Small intestine (tissue), 7 donors: ENCODE measurements at regions not wholly inside any gene's neighbourhood (a gene's known extent, or its start where the extent isn't known, plus 50 kb on each side); places are given as distances from the start of the nearest gene placed in this dataset.

Experiments used
- DNase-seq, 2 donors: peaks; one replicate each; pipeline versions ENCODE4 v3.0.0 to v3.0.0-alpha.2; 2013
- FAIRE-seq: peaks from 2 replicates; lab custom pipeline; 2012; peaks lifted over from hg19 to GRCh38; lab: Jason Lieb, UNC
- H3K27ac ChIP-seq, 3 donors: one replicate each; pipeline ENCODE4 v1.5.1; 2013; ENCODE audit warnings: low read length in 2 of 3, mild to moderate bottlenecking in 2 of 3, control low read depth in 1 of 3, inconsistent platforms in 1 of 3, low read depth in 1 of 3, moderate library complexity in 1 of 3
- H3K27me3 ChIP-seq, 3 donors: one replicate each; pipeline ENCODE4 v1.6.1; 2013; ENCODE audit warnings: low read length in 3 of 3, inconsistent platforms in 1 of 3; ENCODE audit not compliant: control insufficient read depth in 3 of 3, insufficient read depth in 3 of 3
- H3K36me3 ChIP-seq, 3 donors: one replicate each; pipeline ENCODE4 v1.6.1; 2013; ENCODE audit warnings: low read length in 3 of 3, inconsistent platforms in 1 of 3, low read depth in 1 of 3, mild to moderate bottlenecking in 1 of 3, moderate library complexity in 1 of 3; ENCODE audit not compliant: control insufficient read depth in 3 of 3, insufficient read depth in 2 of 3
- H3K4me1 ChIP-seq, 3 donors: one replicate each; pipeline ENCODE4 v1.6.1; 2013; ENCODE audit warnings: low read length in 2 of 3, inconsistent platforms in 1 of 3, low read depth in 1 of 3, mild to moderate bottlenecking in 1 of 3, moderate library complexity in 1 of 3; ENCODE audit not compliant: control insufficient read depth in 3 of 3, insufficient read depth in 2 of 3
- H3K4me3 ChIP-seq, 3 donors: one replicate each; pipeline ENCODE4 v1.5.1; 2013; ENCODE audit warnings: low read length in 3 of 3, control low read depth in 1 of 3, inconsistent platforms in 1 of 3, low read depth in 1 of 3, mild to moderate bottlenecking in 1 of 3, moderate library complexity in 1 of 3
- H3K9me3 ChIP-seq, 2 donors: one replicate each; pipeline ENCODE4 v1.6.1; 2013; ENCODE audit warnings: low read depth in 1 of 2, low read length in 1 of 2; ENCODE audit not compliant: control insufficient read depth in 2 of 2, insufficient read depth in 1 of 2
- WGBS, 3 donors: extraction: QIAGEN DNeasy Blood & Tissue Kit; methylation state at CpG; one replicate each; pipeline ENCODE4 v1.1.7; 2013; 5-methylcytosine and 5-hydroxymethylcytosine counted together
- donor health status: healthy with polysubstance abuse.
- donor health status: control.
- donor health status: control.
- donor health status: Bipolar disorder and iron deficiency.
- donor health status: healthy.

GRCh38 chr2:221216636-221217035, 355.5 kb downstream of the EPHA4 start:
- DNase-seq (no peak), FAIRE-seq (no peak)
- H3K4me3 ChIP-seq, result no peak overlapping the region
- H3K36me3 ChIP-seq, result no peaks in the 10 kb centered on the region
- WGBS, 3 donors, result 48 to 56% (median 49%) methylated on average over 3 of the region's 3 CpGs
- H3K9me3 ChIP-seq, result no peaks in the 10 kb centered on the region
- H3K27ac ChIP-seq, result no peak overlapping the region
- H3K4me1 ChIP-seq, result no peaks in the 10 kb centered on the region
- H3K27me3 ChIP-seq, result no peaks in the 10 kb centered on the region

- H3K4me3 ChIP-seq, result no peak overlapping the region
- H3K36me3 ChIP-seq, result no peaks in the 10 kb centered on the region
- FAIRE-seq (no peak), DNase-seq (no peak)
- no peak overlapping the region for H3K27ac ChIP-seq
- no peaks in the 10 kb centered on the region for H3K27me3 ChIP-seq
- H3K9me3 ChIP-seq, result no peaks in the 10 kb centered on the region
- no peaks in the 10 kb centered on the region for H3K4me1 ChIP-seq
- 75 to 88% (median 87%) methylated on average over 2 of the region's 2 CpGs for WGBS, 3 donors
Measured at GRCh38 chr2:221225752-221226151, 346.4 kb downstream of the EPHA4 start.

GRCh38 chr2:221228214-221228769, 343.8 kb downstream of the EPHA4 start:
- H3K9me3 ChIP-seq, result no peaks in the 10 kb centered on the region
- FAIRE-seq, result no peak
- no peak overlapping the region for H3K4me3 ChIP-seq
- H3K4me1 ChIP-seq, result no peaks in the 10 kb centered on the region
- H3K27ac ChIP-seq, result no peak overlapping the region
- H3K36me3 ChIP-seq, result no peaks in the 10 kb centered on the region
- 67 to 81% (median 79%) methylated on average over 3 of the region's 3 CpGs for WGBS, 3 donors
- DNase-seq, result no peak
- H3K27me3 ChIP-seq, result no peaks in the 10 kb centered on the region

GRCh38 chr2:221229099-221229498, 343.0 kb downstream of the EPHA4 start:
- H3K27me3 ChIP-seq, result no peaks in the 10 kb centered on the region
- no peaks in the 10 kb centered on the region for H3K9me3 ChIP-seq
- FAIRE-seq (no peak), DNase-seq (no peak)
- no peaks in the 10 kb centered on the region for H3K4me1 ChIP-seq
- H3K4me3 ChIP-seq, result no peak overlapping the region
- H3K36me3 ChIP-seq, result no peaks in the 10 kb centered on the region
- H3K27ac ChIP-seq, result no peak overlapping the region

- FAIRE-seq (no peak), DNase-seq (no peak)
- WGBS, 3 donors, result 75 to 83% (median 81%) methylated on average over 3 of the region's 3 CpGs
- no peaks in the 10 kb centered on the region for H3K27me3 ChIP-seq
- no peak overlapping the region for H3K27ac ChIP-seq
- no peaks in the 10 kb centered on the region for H3K36me3 ChIP-seq
- H3K4me3 ChIP-seq, result no peak overlapping the region
- no peaks in the 10 kb centered on the region for H3K9me3 ChIP-seq
- no peaks in the 10 kb centered on the region for H3K4me1 ChIP-seq
Measured at GRCh38 chr2:221231511-221231910, 340.6 kb downstream of the EPHA4 start.

GRCh38 chr2:221235941-221236340, 336.2 kb downstream of the EPHA4 start:
- no peaks in the 10 kb centered on the region for H3K9me3 ChIP-seq
- no peak overlapping the region for H3K4me3 ChIP-seq
- H3K4me1 ChIP-seq, result no peaks in the 10 kb centered on the region
- no peak for DNase-seq
- 68 to 78% (median 76%) methylated on average over 2 of the region's 2 CpGs for whole genome bisulfite sequencing, 3 donors
- H3K27me3 ChIP-seq, result no peaks in the 10 kb centered on the region
- FAIRE-seq, result no peak
- no peaks in the 10 kb centered on the region for H3K36me3 ChIP-seq
- no peak overlapping the region for H3K27ac ChIP-seq

- H3K9me3 ChIP-seq, result no peaks in the 10 kb centered on the region
- no peaks in the 10 kb centered on the region for H3K4me1 ChIP-seq
- DNase-seq (no peak), FAIRE-seq (no peak)
- WGBS, 3 donors, result 42 to 66% (median 44%) methylated on average over 3 of the region's 3 CpGs
- no peaks in the 10 kb centered on the region for H3K36me3 ChIP-seq
- H3K27me3 ChIP-seq, result no peaks in the 10 kb centered on the region
- no peak overlapping the region for H3K4me3 ChIP-seq
- no peak overlapping the region for H3K27ac ChIP-seq
Measured at GRCh38 chr2:221241072-221241471, 331.0 kb downstream of the EPHA4 start.

- WGBS, 3 donors, result 92 to 96% (median 94%) methylated on average over 2 of the region's 2 CpGs
- no peak for FAIRE-seq
Measured at GRCh38 chr2:221243771-221244170, 328.3 kb downstream of the EPHA4 start.

GRCh38 chr2:221245045-221245444, 327.1 kb downstream of the EPHA4 start:
- no peak for FAIRE-seq

More at GRCh38 chr2:221243771-221244170, 328.3 kb downstream of the EPHA4 start:
- DNase-seq, result no peak
- Histone ChIP-seq H3K27ac (no peak overlapping the region), H3K4me3 (no peak overlapping the region), H3K36me3 (no peaks in the 10 kb centered on the region), H3K9me3 (no peaks in the 10 kb centered on the region), H3K27me3 (no peaks in the 10 kb centered on the region), H3K4me1 (no peaks in the 10 kb centered on the region)

More at GRCh38 chr2:221245045-221245444, 327.1 kb downstream of the EPHA4 start:
- 69 to 72% (median 70%) methylated on average over 3 of the region's 3 CpGs for WGBS, 3 donors
- no peak for DNase-seq
- no peaks in the 10 kb centered on the region for H3K36me3 ChIP-seq
- H3K27ac ChIP-seq, result no peak overlapping the region
- no peaks in the 10 kb centered on the region for H3K4me1 ChIP-seq
- no peaks in the 10 kb centered on the region for H3K27me3 ChIP-seq
- H3K4me3 ChIP-seq, result no peak overlapping the region
- no peaks in the 10 kb centered on the region for H3K9me3 ChIP-seq
